HK-2 (cell line): ENCODE measurements at regions not wholly inside any gene's neighbourhood (a gene's known extent, or its start where the extent isn't known, plus 50 kb on each side); places are given as distances from the start of the nearest gene placed in this dataset.
"Not testable (repeated sequence)": the region's sequence is repeated elsewhere in the genome, so short reads cannot be mapped to it uniquely, and the experiment has no call there.

Experiments used
- DNase-seq: peaks from one replicate; pipeline ENCODE4 v3.0.0-alpha.2; 2018; ENCODE audit not compliant: unreplicated experiment

DNA sequence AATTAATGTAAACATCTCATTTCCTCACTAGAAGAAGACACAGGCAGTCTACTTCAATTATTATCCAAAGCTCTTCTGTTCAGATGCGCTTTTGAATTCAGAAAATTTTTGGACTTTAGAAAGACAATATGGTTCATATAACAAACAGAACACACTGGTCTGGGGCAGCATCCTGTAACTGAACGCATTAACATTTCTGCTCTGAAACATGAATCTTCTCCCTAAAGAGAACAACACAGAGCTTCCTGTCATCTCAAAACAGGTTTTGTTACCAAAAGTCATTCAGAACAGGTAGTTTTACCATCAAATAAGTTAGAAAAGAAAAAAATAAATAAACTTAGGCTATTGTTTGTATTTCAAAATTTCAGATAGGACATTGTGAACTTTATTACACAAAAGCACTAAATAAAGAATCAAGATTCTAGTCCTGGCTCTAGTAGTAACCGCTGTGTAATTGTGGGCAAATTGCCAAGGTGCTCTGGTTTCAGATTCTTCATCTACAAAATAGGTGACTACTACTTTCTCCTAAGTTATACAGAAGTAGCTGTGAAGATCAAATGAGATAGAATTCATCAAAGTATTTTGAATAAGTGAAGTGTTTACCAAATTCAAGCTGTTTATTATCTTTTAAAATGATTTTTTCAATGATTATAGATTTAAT, 252.3 kb upstream of the RASGEF1B start:
- no peak for DNase-seq

GRCh38 chr4:81723019-81723884, 251.5 kb upstream of the RASGEF1B start:
- DNase-seq = no peak

GRCh38 chr4:81722290-81722851, 250.7 kb upstream of the RASGEF1B start:
- DNase-seq = no peak

- no peak for DNase-seq
These were observed 244.1 kb upstream of the RASGEF1B start for GRCh38 chr4:81715757-81716156.

DNA sequence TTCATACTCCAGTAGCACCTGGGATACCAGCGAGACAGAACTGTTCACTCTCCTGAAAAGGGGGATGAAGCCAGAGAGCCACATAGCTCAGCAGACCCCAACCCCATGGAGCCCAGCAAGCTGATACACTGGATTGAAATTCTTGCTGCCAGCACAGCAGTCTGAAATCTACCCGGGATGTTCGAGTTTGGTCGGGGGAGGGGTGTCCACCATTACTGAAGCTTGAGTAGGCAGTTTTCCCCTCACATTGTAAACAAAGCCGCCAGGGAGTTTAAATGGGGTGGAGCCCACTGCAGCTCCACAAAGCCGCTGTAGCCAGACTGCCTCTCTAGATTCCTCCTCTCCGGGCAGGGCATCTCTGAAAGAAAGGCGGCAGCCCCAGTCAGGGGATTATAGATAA, 243.7 kb upstream of the RASGEF1B start:
- not testable (repeated sequence) for DNase-seq

DNA sequence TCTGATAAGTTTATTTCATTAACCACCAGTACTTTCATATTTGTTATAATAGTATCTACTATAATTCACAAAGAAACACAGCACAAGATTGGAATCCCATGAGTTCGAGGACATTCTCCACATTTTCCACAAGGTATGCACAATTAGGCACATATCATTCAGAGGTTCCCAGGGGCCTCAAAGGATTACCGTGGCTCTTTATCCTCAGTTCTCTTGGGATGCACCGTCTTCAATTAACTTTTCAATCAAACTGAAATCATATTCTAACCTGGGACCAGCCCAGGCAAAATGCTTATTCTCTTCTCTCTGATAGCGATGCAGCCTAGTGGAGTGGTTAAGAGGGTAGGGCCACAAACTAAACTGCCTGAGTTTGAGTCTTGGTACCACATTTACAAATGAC, 242.6 kb upstream of the RASGEF1B start:
- no peak for DNase-seq

DNA sequence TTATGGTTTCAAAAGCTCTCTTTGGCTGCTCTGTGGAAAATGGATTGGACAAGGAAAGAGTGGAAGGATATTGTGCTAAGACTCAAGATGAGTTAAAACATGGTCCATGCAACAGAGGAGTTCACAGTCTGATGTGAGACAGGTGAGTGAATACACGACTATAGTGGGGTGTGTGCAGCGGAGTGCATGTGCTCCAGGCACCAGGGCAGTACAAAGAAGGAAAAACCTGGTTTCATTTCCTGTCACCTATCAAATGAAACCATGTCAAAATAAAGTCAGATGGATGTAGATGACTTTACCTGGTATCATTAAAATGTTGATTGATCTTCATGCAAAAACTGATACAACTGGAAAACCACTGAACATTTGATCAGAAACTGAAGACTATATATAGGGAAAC, 241.0 kb upstream of the RASGEF1B start:
- no peak for DNase-seq

- no peak for DNase-seq
These were observed 232.8 kb upstream of the RASGEF1B start for GRCh38 chr4:81704461-81704860.

- DNase-seq = no peak
These were observed 228.5 kb upstream of the RASGEF1B start for GRCh38 chr4:81700189-81700588.

- DNase-seq = no peak
These were observed 227.0 kb upstream of the RASGEF1B start for GRCh38 chr4:81698538-81699296.

DNA sequence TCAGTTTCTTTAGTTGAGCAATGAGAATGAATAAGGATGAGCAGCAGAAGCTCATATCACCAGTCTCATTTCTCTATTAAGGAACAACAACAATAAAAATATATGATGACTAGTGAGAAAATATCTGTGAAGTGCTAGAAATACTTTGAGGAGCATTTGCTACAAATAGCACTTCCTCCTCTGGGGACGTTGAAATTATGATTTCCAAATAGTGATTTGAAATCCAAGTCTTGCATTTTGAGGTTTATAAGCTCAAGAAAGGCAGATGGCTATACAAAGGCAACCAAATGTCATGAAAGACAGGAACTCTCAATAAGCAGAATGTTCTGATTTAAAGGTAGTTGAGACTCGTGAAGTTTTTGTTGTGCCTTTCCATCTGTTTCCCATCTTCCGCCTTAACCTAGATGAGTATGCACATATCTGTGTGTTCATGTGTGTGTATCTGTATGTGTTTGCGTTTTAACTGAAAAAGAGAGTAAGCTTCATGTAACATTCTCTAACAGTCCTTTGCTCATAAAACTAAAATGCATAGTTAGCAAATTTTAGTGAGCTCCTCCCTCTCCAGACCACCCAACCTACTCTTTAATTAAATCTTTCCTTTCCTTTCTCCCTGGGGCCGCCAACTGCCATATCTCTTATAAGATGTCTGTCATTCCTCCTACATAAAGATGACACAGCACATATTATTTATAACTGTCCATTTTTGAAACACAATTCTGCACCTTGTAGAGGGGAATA, 222.6 kb upstream of the RASGEF1B start:
- DNase-seq = no peak

DNA sequence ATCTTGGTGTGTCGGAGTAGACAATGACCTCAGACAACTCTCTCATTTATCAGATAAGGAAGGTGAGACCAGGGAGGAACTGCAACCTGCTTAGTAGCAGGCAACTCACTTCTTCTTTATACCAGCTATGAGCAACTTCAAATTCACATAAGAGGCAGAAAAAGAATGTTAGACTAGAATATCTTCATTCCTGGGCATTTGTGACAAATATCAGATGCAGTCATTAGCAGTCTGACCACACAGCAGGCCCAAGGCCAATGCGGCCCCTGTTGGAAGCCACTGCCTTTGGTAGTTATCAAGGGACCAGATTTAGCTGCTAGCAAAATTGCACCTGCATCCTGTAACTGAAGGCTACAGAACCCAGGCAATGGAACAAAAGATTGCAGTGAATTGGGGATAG, 219.2 kb upstream of the RASGEF1B start:
- DNase-seq = no peak

DNA sequence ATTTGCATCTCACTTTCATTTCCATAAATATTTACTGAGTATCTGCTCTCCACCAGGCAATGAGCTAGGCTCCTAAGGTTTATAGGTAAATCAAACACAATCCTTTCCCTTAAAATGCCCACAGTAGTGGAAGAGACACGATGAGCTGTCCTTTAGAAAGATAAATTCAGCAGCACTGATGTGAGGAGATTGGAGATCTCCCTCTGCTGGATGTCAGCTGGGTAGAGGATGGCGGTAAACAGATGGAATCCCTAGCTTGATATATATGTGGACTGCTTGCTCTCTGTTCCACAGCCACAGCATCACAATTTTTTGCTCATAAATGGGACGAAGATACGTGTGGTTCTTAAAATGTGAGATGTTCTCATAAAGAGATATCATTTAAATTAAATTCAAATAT, 216.4 kb upstream of the RASGEF1B start:
- no peak for DNase-seq

DNA sequence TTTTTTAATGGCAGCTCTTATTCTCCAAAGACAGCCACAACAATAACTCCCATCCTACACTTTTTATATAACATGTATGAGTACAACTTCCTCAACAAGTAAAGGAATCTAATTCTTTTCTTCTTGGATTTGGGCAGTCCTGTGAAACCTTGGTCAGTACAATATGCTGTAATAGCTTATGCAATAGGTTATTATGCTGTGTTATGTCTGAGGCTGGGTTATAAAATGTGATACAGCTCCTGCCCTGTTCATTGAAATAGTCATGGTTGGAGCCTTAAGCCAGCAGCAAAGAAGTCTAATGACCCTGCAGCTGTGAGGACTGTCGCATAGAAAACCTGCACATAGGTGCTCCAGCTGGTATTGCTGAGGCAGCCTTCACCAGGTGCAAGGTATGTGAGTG, 215.8 kb upstream of the RASGEF1B start:
- no peak for DNase-seq

GRCh38 chr4:81685104-81685503, 213.4 kb upstream of the RASGEF1B start:
- no peak for DNase-seq

DNA sequence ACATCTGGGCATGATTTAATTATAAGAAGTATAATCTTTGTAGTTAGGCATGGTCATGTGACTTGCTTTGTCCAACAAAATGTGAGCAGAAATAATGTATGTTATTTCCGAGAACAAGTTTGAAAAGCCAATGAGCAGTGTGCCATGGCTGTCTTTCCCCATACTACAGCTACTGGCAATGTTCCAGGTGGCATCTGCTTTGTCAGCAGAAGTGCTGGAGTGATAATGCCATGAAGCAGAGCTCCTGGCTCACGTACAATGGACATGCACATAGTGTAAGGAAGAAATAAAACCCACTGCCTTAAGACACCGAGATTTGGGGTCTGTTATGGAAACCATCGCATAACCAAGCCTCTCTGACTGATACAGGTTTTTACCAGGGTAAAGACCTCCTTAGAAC, 212.6 kb upstream of the RASGEF1B start:
- DNase-seq = no peak

DNA sequence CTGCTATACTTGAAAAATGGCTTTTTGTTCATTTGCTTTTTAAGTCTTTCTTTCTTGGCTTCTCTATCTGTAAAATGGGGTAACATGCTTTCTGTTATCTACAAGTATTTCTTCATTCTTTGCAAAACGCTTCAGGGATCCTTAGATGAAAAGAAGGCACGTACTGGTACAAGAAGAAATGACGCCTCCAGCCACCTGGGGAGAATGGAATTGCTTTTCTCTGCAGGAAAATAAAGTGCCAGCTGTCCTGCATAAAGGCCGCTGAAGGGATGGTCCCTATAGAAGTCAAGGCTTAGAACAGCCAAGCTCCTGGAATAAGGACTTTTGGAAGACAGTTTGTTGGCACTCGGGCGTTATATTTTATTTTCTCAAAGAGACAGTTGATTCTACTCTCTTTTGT, 210.8 kb upstream of the RASGEF1B start:
- no peak for DNase-seq

DNA sequence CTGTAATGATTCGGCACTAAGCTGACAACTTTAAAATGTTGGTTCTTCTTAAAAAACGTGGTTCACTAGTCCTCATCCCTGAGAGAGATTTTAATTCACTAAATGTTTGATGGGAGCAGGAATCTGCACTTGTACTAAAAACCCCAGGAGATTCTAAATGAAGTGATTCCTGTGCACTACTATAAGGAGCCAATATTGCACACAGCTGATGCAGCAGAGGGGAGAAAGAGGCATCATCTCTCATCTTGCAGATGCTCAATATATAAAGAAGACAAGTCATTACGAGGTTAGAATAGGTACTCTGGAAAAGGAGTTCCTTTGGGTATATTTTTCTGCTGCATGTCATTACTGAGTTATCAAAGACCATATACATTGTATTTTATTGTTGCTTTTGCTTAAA, 207.6 kb upstream of the RASGEF1B start:
- DNase-seq = no peak

DNA sequence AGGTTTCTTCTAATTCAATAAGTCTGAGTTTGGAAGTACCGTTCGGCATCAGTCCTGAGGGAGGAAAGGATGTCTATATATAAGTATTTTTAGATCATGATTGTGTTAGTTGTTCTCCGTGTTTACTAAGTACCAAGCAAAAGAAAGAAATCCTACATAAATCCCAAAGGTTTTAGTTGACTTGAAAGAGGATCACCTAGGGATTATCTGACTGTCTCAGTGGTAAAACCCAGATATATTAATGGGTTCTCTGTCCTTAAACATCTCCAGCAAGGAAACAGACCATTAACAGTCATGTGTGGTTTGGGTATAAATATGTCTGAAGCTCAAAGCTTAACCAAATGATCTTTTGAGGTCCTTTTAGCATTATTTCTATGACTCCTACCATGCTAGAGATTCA, 207.1 kb upstream of the RASGEF1B start:
- DNase-seq = no peak

- no peak for DNase-seq
These were observed 204.8 kb upstream of the RASGEF1B start for GRCh38 chr4:81676537-81676936.

DNA sequence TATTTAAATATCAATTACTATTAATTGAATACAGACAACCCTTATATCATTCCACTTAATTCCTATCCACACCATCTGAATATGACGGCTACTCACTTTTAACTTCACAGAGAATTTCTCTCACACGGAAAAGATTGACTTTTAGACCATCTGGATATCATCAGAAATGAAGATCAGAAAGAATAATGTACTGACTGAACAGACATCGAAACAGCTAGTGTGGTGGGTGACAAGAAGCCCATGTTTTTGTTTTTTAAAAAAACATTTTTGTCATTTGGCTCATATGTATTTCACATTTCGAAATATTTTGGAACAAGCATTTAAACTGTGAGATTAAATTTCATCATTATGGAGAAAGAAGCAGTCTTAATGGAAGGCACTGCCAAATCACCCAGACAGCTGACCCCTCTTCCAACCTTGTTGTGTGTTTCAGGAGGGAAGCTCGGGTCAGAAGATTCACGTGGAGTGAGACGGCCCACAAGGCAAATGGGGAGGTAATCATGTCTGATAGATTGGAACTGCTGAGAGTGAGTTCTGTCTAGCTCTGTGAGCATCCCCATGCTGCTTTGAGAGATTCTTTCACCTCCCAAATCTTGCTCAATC, 204.2 kb upstream of the RASGEF1B start:
- no peak for DNase-seq
